DMS53 treated with DMSO at 0.1 percent for 48 hours (cell line): ENCODE measurements at regions not wholly inside any gene's neighbourhood (a gene's known extent, or its start where the extent isn't known, plus 50 kb on each side); places are given as distances from the start of the nearest gene placed in this dataset.
"Not testable (repeated sequence)": the region's sequence is repeated elsewhere in the genome, so short reads cannot be mapped to it uniquely, and the experiment has no call there.

Experiments used
- DNase-seq: peaks from one replicate; lab custom pipeline; 2025; ENCODE audit not compliant: unreplicated experiment; lab: John Stamatoyannopoulos, UW

GRCh38 chr7:57198801-57199200 is 66.6 kb upstream of the ZNF479 start:
- no peak for DNase-seq

- DNase-seq: no peak
Measured at GRCh38 chr7:57199252-57199651, 67.0 kb upstream of the ZNF479 start.

GRCh38 chr7:57201021-57201894 is 69.0 kb upstream of the ZNF479 start:
- DNase-seq: no peak

- DNase-seq: no peak
Measured at GRCh38 chr7:57201895-57202210, 69.6 kb upstream of the ZNF479 start.

GRCh38 chr7:57202274-57202673 is 70.0 kb upstream of the ZNF479 start:
- no peak for DNase-seq

- DNase-seq: no peak
Measured at GRCh38 chr7:57203161-57203791, 71.0 kb upstream of the ZNF479 start.

- not testable (repeated sequence) for DNase-seq
Measured at GRCh38 chr7:57203858-57204257, 71.6 kb upstream of the ZNF479 start.

- DNase-seq: no peak
Measured at GRCh38 chr7:57204411-57204811, 72.2 kb upstream of the ZNF479 start.

GRCh38 chr7:57205000-57205399 is 72.8 kb upstream of the ZNF479 start:
- no peak for DNase-seq

- no peak for DNase-seq
Measured at GRCh38 chr7:57207836-57208235, 75.6 kb upstream of the ZNF479 start.

- DNase-seq: no peak
Measured at GRCh38 chr7:57210212-57210611, 78.0 kb upstream of the ZNF479 start.

- no peak for DNase-seq
Measured at GRCh38 chr7:57210871-57211270, 78.6 kb upstream of the ZNF479 start.

- DNase-seq: no peak
Measured at GRCh38 chr7:57211428-57212100, 79.3 kb upstream of the ZNF479 start.

GRCh38 chr7:57215423-57215822 is 83.2 kb upstream of the ZNF479 start:
- no peak for DNase-seq

- no peak for DNase-seq
Measured at GRCh38 chr7:57216340-57216739, 84.1 kb upstream of the ZNF479 start.

- DNase-seq: no peak
Measured at GRCh38 chr7:57218196-57218716, 86.0 kb upstream of the ZNF479 start.

- DNase-seq: no peak
Measured at GRCh38 chr7:57220746-57221145, 88.5 kb upstream of the ZNF479 start.

GRCh38 chr7:57225666-57226065 is 93.4 kb upstream of the ZNF479 start:
- DNase-seq: no peak

GRCh38 chr7:57241236-57241635 is 109.0 kb upstream of the ZNF479 start:
- DNase-seq: not testable (repeated sequence)

GRCh38 chr7:57243551-57243950 is 111.3 kb upstream of the ZNF479 start:
- not testable (repeated sequence) for DNase-seq

GRCh38 chr7:57244345-57244980 is 112.2 kb upstream of the ZNF479 start:
- DNase-seq: not testable (repeated sequence)
